Adipocyte (in vitro differentiated cells): ENCODE measurements at regions not wholly inside any gene's neighbourhood (a gene's known extent, or its start where the extent isn't known, plus 50 kb on each side); places are given as distances from the start of the nearest gene placed in this dataset.
A peak's percentile ranks its signal among the peaks of the same experiment; 100 is the strongest.

Experiments used
- DNase-seq: peaks from one replicate; pipeline ENCODE4 v3.0.0-alpha.2; 2015; ENCODE audit warnings: low read depth
- H3K27me3 ChIP-seq: replicated peaks from 2 replicates; pipeline ENCODE4 v1.7.0; 2013; ENCODE audit warnings: mild to moderate bottlenecking, low read length, moderate library complexity; ENCODE audit not compliant: control insufficient read depth, insufficient read depth
- H3K36me3 ChIP-seq: 2 replicates; pipeline ENCODE4 v1.7.0; 2013; ENCODE audit warnings: low read length, mild to moderate bottlenecking, moderate library complexity; ENCODE audit not compliant: control insufficient read depth, insufficient read depth, severe bottlenecking
- H3K4me1 ChIP-seq: 2 replicates; pipeline ENCODE4 v1.7.0; 2013; ENCODE audit warnings: mild to moderate bottlenecking, low read length, moderate library complexity; ENCODE audit not compliant: control insufficient read depth, insufficient read depth
- H3K4me3 ChIP-seq: 2 replicates; pipeline ENCODE4 v1.7.0; 2013; ENCODE audit warnings: mild to moderate bottlenecking, low read length, moderate library complexity
- H3K9ac ChIP-seq: 2 replicates; pipeline ENCODE4 v1.7.0; 2013; ENCODE audit warnings: mild to moderate bottlenecking, low read length, moderate library complexity
- H3K9me3 ChIP-seq: 2 replicates; pipeline ENCODE4 v1.7.0; 2013; ENCODE audit warnings: mild to moderate bottlenecking, low read length, moderate library complexity; ENCODE audit not compliant: control insufficient read depth

- no peaks in the 10 kb centered on the region for H3K4me1 ChIP-seq
- no peak overlapping the region for H3K9ac ChIP-seq
- DNase-seq = no peak
- H3K9me3 ChIP-seq = no peaks in the 10 kb centered on the region
- no peaks in the 10 kb centered on the region for H3K27me3 ChIP-seq
- H3K36me3 ChIP-seq = no peaks in the 10 kb centered on the region
- H3K4me3 ChIP-seq = no peak overlapping the region
These were observed 308.8 kb downstream of the HHIPL2 start for GRCh38 chr1:222239130-222239529.

- no peak overlapping the region for H3K4me3 ChIP-seq
- H3K36me3 ChIP-seq = no peaks in the 10 kb centered on the region
- H3K9ac ChIP-seq = no peak overlapping the region
- H3K4me1 ChIP-seq = peaks cover 5% of the 10 kb centered on the region
- no peaks in the 10 kb centered on the region for H3K27me3 ChIP-seq
- H3K9me3 ChIP-seq = no peaks in the 10 kb centered on the region
- no peak for DNase-seq
These were observed 313.6 kb downstream of the HHIPL2 start for GRCh38 chr1:222234351-222234750.

- Histone ChIP-seq H3K4me1 (peaks cover 5% of the 10 kb centered on the region), H3K4me3 (no peak overlapping the region), H3K27me3 (no peaks in the 10 kb centered on the region), H3K36me3 (no peaks in the 10 kb centered on the region), H3K9ac (no peak overlapping the region), H3K9me3 (peaks cover 5% of the 10 kb centered on the region)
- DNase-seq = no peak
These were observed 314.3 kb downstream of the HHIPL2 start for GRCh38 chr1:222233444-222234158.

GRCh38 chr1:222232842-222233241 lies 315.1 kb downstream of the HHIPL2 start:
- Histone ChIP-seq H3K4me3 (no peak overlapping the region), H3K36me3 (no peaks in the 10 kb centered on the region), H3K9ac (no peak overlapping the region), H3K4me1 (peaks cover 5% of the 10 kb centered on the region), H3K27me3 (no peaks in the 10 kb centered on the region), H3K9me3 (peaks cover 7% of the 10 kb centered on the region)
- DNase-seq = no peak

GRCh38 chr1:222229672-222230312 lies 318.1 kb downstream of the HHIPL2 start:
- Histone ChIP-seq H3K9ac (no peak overlapping the region), H3K4me1 (peaks cover 14% of the 10 kb centered on the region)
- DNase-seq = no peak

GRCh38 chr1:222225316-222225691 lies 322.6 kb downstream of the HHIPL2 start:
- H3K9ac ChIP-seq = no peak overlapping the region
- H3K36me3 ChIP-seq = no peaks in the 10 kb centered on the region
- no peaks in the 10 kb centered on the region for H3K27me3 ChIP-seq
- H3K9me3 ChIP-seq = peaks cover 7% of the 10 kb centered on the region
- H3K4me3 ChIP-seq = no peak overlapping the region
- no peak for DNase-seq
- H3K4me1 ChIP-seq = peaks cover 15% of the 10 kb centered on the region

More at GRCh38 chr1:222229672-222230312, 318.1 kb downstream of the HHIPL2 start:
- H3K36me3 ChIP-seq = no peaks in the 10 kb centered on the region
- no peak overlapping the region for H3K4me3 ChIP-seq
- peaks cover 7% of the 10 kb centered on the region for H3K9me3 ChIP-seq
- H3K27me3 ChIP-seq = no peaks in the 10 kb centered on the region

GRCh38 chr1:222224636-222225315 lies 323.1 kb downstream of the HHIPL2 start:
- Histone ChIP-seq H3K9ac (no peak overlapping the region), H3K4me1 (peaks cover 15% of the 10 kb centered on the region), H3K4me3 (peak overlapping the region; percentile 9), H3K9me3 (peaks cover 7% of the 10 kb centered on the region), H3K36me3 (no peaks in the 10 kb centered on the region), H3K27me3 (no peaks in the 10 kb centered on the region)
- no peak for DNase-seq

GRCh38 chr1:222224156-222224555 lies 323.7 kb downstream of the HHIPL2 start:
- Histone ChIP-seq H3K4me3 (no peak overlapping the region), H3K9me3 (peaks cover 9% of the 10 kb centered on the region), H3K27me3 (no peaks in the 10 kb centered on the region), H3K36me3 (no peaks in the 10 kb centered on the region), H3K9ac (no peak overlapping the region), H3K4me1 (peaks cover 15% of the 10 kb centered on the region)
- DNase-seq = no peak

- peaks cover 12% of the 10 kb centered on the region for H3K9me3 ChIP-seq
- peaks cover 15% of the 10 kb centered on the region for H3K4me1 ChIP-seq
- no peaks in the 10 kb centered on the region for H3K36me3 ChIP-seq
- no peaks in the 10 kb centered on the region for H3K27me3 ChIP-seq
- H3K4me3 ChIP-seq = no peak overlapping the region
- DNase-seq = no peak
- no peak overlapping the region for H3K9ac ChIP-seq
These were observed 324.9 kb downstream of the HHIPL2 start for GRCh38 chr1:222223010-222223409.

GRCh38 chr1:222216255-222216754 lies 331.6 kb downstream of the HHIPL2 start:
- Histone ChIP-seq H3K36me3 (no peaks in the 10 kb centered on the region), H3K9me3 (peaks cover 12% of the 10 kb centered on the region), H3K4me3 (no peak overlapping the region), H3K4me1 (peaks cover 4% of the 10 kb centered on the region), H3K9ac (no peak overlapping the region), H3K27me3 (peaks cover 5% of the 10 kb centered on the region)
- no peak for DNase-seq

- DNase-seq = no peak
- no peaks in the 10 kb centered on the region for H3K9me3 ChIP-seq
- peaks cover 4% of the 10 kb centered on the region for H3K27me3 ChIP-seq
- no peak overlapping the region for H3K9ac ChIP-seq
- H3K4me1 ChIP-seq = peaks cover 4% of the 10 kb centered on the region
- H3K4me3 ChIP-seq = no peak overlapping the region
- no peaks in the 10 kb centered on the region for H3K36me3 ChIP-seq
These were observed 337.1 kb downstream of the HHIPL2 start for GRCh38 chr1:222210776-222211175.
